Glomerular visceral epithelial cell (primary cell): ENCODE measurements at regions not wholly inside any gene's neighbourhood (a gene's known extent, or its start where the extent isn't known, plus 50 kb on each side); places are given as distances from the start of the nearest gene placed in this dataset.

Experiments
- DNase-seq: peaks from one replicate; pipeline ENCODE4 v3.0.0-alpha.2; 2016; ENCODE audit errors: extremely low spot score

- DNase-seq: no peak
Measured at GRCh38 chr6:165722022-165722421, 59.0 kb upstream of the PDE10A start.

- no peak for DNase-seq
Measured at GRCh38 chr6:165721356-165721755, 58.3 kb upstream of the PDE10A start.

GRCh38 chr6:165718491-165718891 is 55.5 kb upstream of the PDE10A start:
- no peak for DNase-seq

GRCh38 chr6:165717732-165718465 is 54.9 kb upstream of the PDE10A start:
- peak; percentile 72 for DNase-seq

- no peak for DNase-seq
Measured at GRCh38 chr6:165716886-165717285, 53.8 kb upstream of the PDE10A start.

- no peak for DNase-seq
Measured at GRCh38 chr6:165715428-165715827, 52.4 kb upstream of the PDE10A start.

GRCh38 chr6:165714907-165715306 is 51.9 kb upstream of the PDE10A start:
- no peak for DNase-seq

GRCh38 chr6:165713845-165714466 is 50.9 kb upstream of the PDE10A start:
- no peak for DNase-seq
